ENCODE measurements at regions not wholly inside any gene's neighbourhood (a gene's known extent, or its start where the extent isn't known, plus 50 kb on each side); places are given as distances from the start of the nearest gene placed in this dataset.
A peak's percentile ranks its signal among the peaks of the same experiment; 100 is the strongest.

DNA sequence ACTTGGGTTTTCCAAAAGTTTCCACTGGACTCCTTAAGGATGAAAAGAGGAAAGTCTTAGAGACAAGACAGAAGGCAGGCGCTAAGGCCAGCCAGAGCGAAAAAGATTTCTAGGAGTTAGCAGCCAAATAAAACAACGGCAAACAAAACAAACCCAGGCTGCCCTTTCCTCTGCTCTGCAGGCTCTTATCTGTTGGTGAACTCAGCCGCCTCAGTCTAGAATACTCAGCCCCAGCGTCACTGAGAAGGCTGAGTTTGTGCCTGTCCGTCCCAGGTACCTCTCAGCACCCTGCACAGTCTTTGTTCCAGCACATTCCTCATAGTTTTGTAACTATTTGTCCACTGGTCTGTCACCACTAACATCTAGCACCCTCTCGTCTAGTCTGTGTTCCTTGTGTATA is 75.6 kb upstream of the FAM9C start:
- Histone ChIP-seq H3K9ac (ENCODE audit: low read depth in 1 of 2, low read length in 2 of 2) (peak overlapping the region; percentile 68 to 79), H3K4me3 (ENCODE audit: low read depth in 1 of 3, low read length in 3 of 3) (peak overlapping the region in 1 of 3 donors; percentile 25), H3K9me3 (ENCODE audit: control insufficient read depth in 4 of 4, low read length in 3 of 4) (no peaks in the 10 kb centered on the region), H3K27ac (ENCODE audit: low read depth in 1 of 2, low read length in 2 of 2) (peak overlapping the region; percentile 82 to 94), H3K36me3 (ENCODE audit: control insufficient read depth in 4 of 4, insufficient read depth in 3 of 4, low read depth in 1 of 4, low read length in 3 of 4) (no peaks in the 10 kb centered on the region), H3K4me1 (ENCODE audit: control insufficient read depth in 4 of 4, insufficient read depth in 4 of 4, low read length in 3 of 4) (peaks cover 4 to 61% (median 60%) of the 10 kb centered on the region in 4 donors), H3K27me3 (ENCODE audit: control insufficient read depth in 4 of 4, insufficient read depth in 4 of 4, low read length in 3 of 4) (no peaks in the 10 kb centered on the region)
- TF ChIP-seq, protein P1, sequence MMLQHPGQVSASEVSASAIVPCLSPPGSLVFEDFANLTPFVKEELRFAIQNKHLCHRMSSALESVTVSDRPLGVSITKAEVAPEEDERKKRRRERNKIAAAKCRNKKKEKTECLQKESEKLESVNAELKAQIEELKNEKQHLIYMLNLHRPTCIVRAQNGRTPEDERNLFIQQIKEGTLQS (IDR thresholded peaks at IDR 0.05), result no peak
- TF ChIP-seq FOXA1 (IDR thresholded peaks at IDR 0.05) (no peak), NR2F2 (IDR thresholded peaks at IDR 0.05) (peak; percentile 33), YY1 (IDR thresholded peaks at IDR 0.05) (peak; percentile 58), RAD21 (IDR thresholded peaks at IDR 0.05) (peak; percentile 30 to 61), HNF4A (conservative IDR thresholded peaks at IDR 0.05) (peak; percentile 54 to 69), REST (IDR thresholded peaks at IDR 0.05) (no peak), EGR1 (IDR thresholded peaks at IDR 0.05; ENCODE audit: low read depth in 2 of 2) (no peak), FOXA2 (IDR thresholded peaks at IDR 0.05) (no peak), CTCF (IDR thresholded peaks at IDR 0.05; ENCODE audit: low read depth, low read length, missing input control) (no peak), HNF4G (IDR thresholded peaks at IDR 0.05) (peak; percentile 17), GABPA (IDR thresholded peaks at IDR 0.05 in 1 of 2, conservative IDR thresholded peaks at IDR 0.05 in 1 of 2) (no peak), MAX (IDR thresholded peaks at IDR 0.05) (no peak), RXRA (IDR thresholded peaks at IDR 0.05) (peak; percentile 83 to 92), SP1 (IDR thresholded peaks at IDR 0.05) (peak; percentile 82), TAF1 (conservative IDR thresholded peaks at IDR 0.05) (peak; percentile 64), JUND (IDR thresholded peaks at IDR 0.05) (peak; percentile 17 to 67)
- TF ChIP-seq, protein P2, sequence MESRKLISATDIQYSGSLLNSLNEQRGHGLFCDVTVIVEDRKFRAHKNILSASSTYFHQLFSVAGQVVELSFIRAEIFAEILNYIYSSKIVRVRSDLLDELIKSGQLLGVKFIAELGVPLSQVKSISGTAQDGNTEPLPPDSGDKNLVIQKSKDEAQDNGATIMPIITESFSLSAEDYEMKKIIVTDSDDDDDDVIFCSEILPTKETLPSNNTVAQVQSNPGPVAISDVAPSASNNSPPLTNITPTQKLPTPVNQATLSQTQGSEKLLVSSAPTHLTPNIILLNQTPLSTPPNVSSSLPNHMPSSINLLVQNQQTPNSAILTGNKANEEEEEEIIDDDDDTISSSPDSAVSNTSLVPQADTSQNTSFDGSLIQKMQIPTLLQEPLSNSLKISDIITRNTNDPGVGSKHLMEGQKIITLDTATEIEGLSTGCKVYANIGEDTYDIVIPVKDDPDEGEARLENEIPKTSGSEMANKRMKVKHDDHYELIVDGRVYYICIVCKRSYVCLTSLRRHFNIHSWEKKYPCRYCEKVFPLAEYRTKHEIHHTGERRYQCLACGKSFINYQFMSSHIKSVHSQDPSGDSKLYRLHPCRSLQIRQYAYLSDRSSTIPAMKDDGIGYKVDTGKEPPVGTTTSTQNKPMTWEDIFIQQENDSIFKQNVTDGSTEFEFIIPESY (IDR thresholded peaks at IDR 0.05), result no peak
- no peak for DNase-seq (ENCODE audit: low spot score)
- WGBS, result 16% methylated on average over 7 of the region's 7 CpGs

Measured in liver (tissue), 8 donors.